Astrocyte of the hippocampus (primary cell): ENCODE measurements at regions not wholly inside any gene's neighbourhood (a gene's known extent, or its start where the extent isn't known, plus 50 kb on each side); places are given as distances from the start of the nearest gene placed in this dataset.
"Not testable (repeated sequence)": the region's sequence is repeated elsewhere in the genome, so short reads cannot be mapped to it uniquely, and the experiment has no call there.

ENCODE experiments used
- DNase-seq: peaks from one replicate; pipeline ENCODE4 v3.0.0; 2011; ENCODE audit warnings: low read depth, low spot score

- DNase-seq = no peak
These were observed 380.2 kb downstream of the CDH10 start for GRCh38 chr5:24264547-24264946.

GRCh38 chr5:24265306-24265705, 379.5 kb downstream of the CDH10 start:
- no peak for DNase-seq

- DNase-seq = no peak
These were observed 376.2 kb downstream of the CDH10 start for GRCh38 chr5:24268482-24269056.

- not testable (repeated sequence) for DNase-seq
These were observed 373.1 kb downstream of the CDH10 start for GRCh38 chr5:24271702-24272118.

- DNase-seq = no peak
These were observed 372.0 kb downstream of the CDH10 start for GRCh38 chr5:24272741-24273140.

GRCh38 chr5:24280215-24280614, 364.6 kb downstream of the CDH10 start:
- no peak for DNase-seq

- DNase-seq = no peak
These were observed 363.0 kb downstream of the CDH10 start for GRCh38 chr5:24281818-24282217.

- no peak for DNase-seq
These were observed 355.0 kb downstream of the CDH10 start for GRCh38 chr5:24289582-24290335.

- no peak for DNase-seq
These were observed 354.2 kb downstream of the CDH10 start for GRCh38 chr5:24290536-24290935.

GRCh38 chr5:24291916-24292315, 352.9 kb downstream of the CDH10 start:
- DNase-seq = no peak

- DNase-seq = no peak
These were observed 350.4 kb downstream of the CDH10 start for GRCh38 chr5:24294333-24294732.

GRCh38 chr5:24314106-24314505, 330.7 kb downstream of the CDH10 start:
- DNase-seq = no peak

GRCh38 chr5:24320643-24321042, 324.1 kb downstream of the CDH10 start:
- DNase-seq = no peak

- no peak for DNase-seq
These were observed 319.4 kb downstream of the CDH10 start for GRCh38 chr5:24325306-24325832.

- no peak for DNase-seq
These were observed 313.2 kb downstream of the CDH10 start for GRCh38 chr5:24331531-24331930.

GRCh38 chr5:24347158-24347557, 297.6 kb downstream of the CDH10 start:
- DNase-seq = no peak

- DNase-seq = no peak
These were observed 293.5 kb downstream of the CDH10 start for GRCh38 chr5:24351285-24351684.

- no peak for DNase-seq
These were observed 291.8 kb downstream of the CDH10 start for GRCh38 chr5:24353016-24353415.

- no peak for DNase-seq
These were observed 291.2 kb downstream of the CDH10 start for GRCh38 chr5:24353611-24354010.

- no peak for DNase-seq
These were observed 280.8 kb downstream of the CDH10 start for GRCh38 chr5:24363789-24364481.

GRCh38 chr5:24364711-24365110, 280.1 kb downstream of the CDH10 start:
- no peak for DNase-seq

GRCh38 chr5:24365406-24365805, 279.4 kb downstream of the CDH10 start:
- no peak for DNase-seq

GRCh38 chr5:24367216-24367615, 277.6 kb downstream of the CDH10 start:
- DNase-seq = no peak
